HL-60/S4 treated with retinoic acid at 250 ng/mL for 4 days and 3 days (cell line): ENCODE measurements at regions not wholly inside any gene's neighbourhood (a gene's known extent, or its start where the extent isn't known, plus 50 kb on each side); places are given as distances from the start of the nearest gene placed in this dataset.

ENCODE experiments used
- in situ Hi-C: fragments of 300-500 bp; cut with MboI; formaldehyde crosslinking; loops from 2 replicates; pipeline ENCODE4 v1.7.0; 2022; ENCODE audit warnings: low sequenced_read_pairs

GRCh38 chr5:158143081-158143480, 284.1 kb upstream of the CLINT1 start:
- in situ Hi-C loops = no loop called here

- in situ Hi-C loops = no loop called here
Measured at GRCh38 chr5:158142156-158142555, 283.2 kb upstream of the CLINT1 start.

GRCh38 chr5:158140120-158140731, 281.3 kb upstream of the CLINT1 start:
- in situ Hi-C loops = no loop called here

GRCh38 chr5:158139161-158139560, 280.2 kb upstream of the CLINT1 start:
- in situ Hi-C loops = no loop called here

GRCh38 chr5:158135682-158136179, 276.8 kb upstream of the CLINT1 start:
- in situ Hi-C loops = no loop called here

GRCh38 chr5:158133369-158133768, 274.4 kb upstream of the CLINT1 start:
- in situ Hi-C loops = no loop called here

GRCh38 chr5:158127536-158127935, 268.6 kb upstream of the CLINT1 start:
- in situ Hi-C loops = no loop called here

- in situ Hi-C loops = no loop called here
Measured at GRCh38 chr5:158126442-158127405, 267.8 kb upstream of the CLINT1 start.

- in situ Hi-C loops = no loop called here
Measured at GRCh38 chr5:158124606-158125316, 265.8 kb upstream of the CLINT1 start.

- in situ Hi-C loops = no loop called here
Measured at GRCh38 chr5:158123595-158123994, 264.6 kb upstream of the CLINT1 start.

GRCh38 chr5:158121678-158122077, 262.7 kb upstream of the CLINT1 start:
- in situ Hi-C loops = no loop called here

- in situ Hi-C loops = no loop called here
Measured at GRCh38 chr5:158120760-158121159, 261.8 kb upstream of the CLINT1 start.

- in situ Hi-C loops = no loop called here
Measured at GRCh38 chr5:158119961-158120723, 261.2 kb upstream of the CLINT1 start.

GRCh38 chr5:158117467-158118160, 258.7 kb upstream of the CLINT1 start:
- in situ Hi-C loops = no loop called here

- in situ Hi-C loops = no loop called here
Measured at GRCh38 chr5:158116965-158117364, 258.0 kb upstream of the CLINT1 start.

- in situ Hi-C loops = no loop called here
Measured at GRCh38 chr5:158115468-158115867, 256.5 kb upstream of the CLINT1 start.

GRCh38 chr5:158108177-158108576, 249.2 kb upstream of the CLINT1 start:
- in situ Hi-C loops = no loop called here

- in situ Hi-C loops = no loop called here
Measured at GRCh38 chr5:158100373-158100888, 241.5 kb upstream of the CLINT1 start.

GRCh38 chr5:158099571-158100105, 240.7 kb upstream of the CLINT1 start:
- in situ Hi-C loops = no loop called here

- in situ Hi-C loops = no loop called here
Measured at GRCh38 chr5:158096835-158097234, 237.9 kb upstream of the CLINT1 start.
